H1 (cell line): ENCODE measurements at regions not wholly inside any gene's neighbourhood (a gene's known extent, or its start where the extent isn't known, plus 50 kb on each side); places are given as distances from the start of the nearest gene placed in this dataset.

Experiments
- SRF ChIP-seq: IDR thresholded peaks from 2 replicates; pipeline ENCODE4 v1.6.1; 2011; ENCODE audit warnings: mild to moderate bottlenecking, low read depth, low read length, moderate library complexity
- TF ChIP-seq, protein P1 (sequence below): IDR thresholded peaks from 2 replicates; pipeline ENCODE4 v1.6.1; 2012; ENCODE audit warnings: low read length, inconsistent platforms

- TF ChIP-seq, protein P1, sequence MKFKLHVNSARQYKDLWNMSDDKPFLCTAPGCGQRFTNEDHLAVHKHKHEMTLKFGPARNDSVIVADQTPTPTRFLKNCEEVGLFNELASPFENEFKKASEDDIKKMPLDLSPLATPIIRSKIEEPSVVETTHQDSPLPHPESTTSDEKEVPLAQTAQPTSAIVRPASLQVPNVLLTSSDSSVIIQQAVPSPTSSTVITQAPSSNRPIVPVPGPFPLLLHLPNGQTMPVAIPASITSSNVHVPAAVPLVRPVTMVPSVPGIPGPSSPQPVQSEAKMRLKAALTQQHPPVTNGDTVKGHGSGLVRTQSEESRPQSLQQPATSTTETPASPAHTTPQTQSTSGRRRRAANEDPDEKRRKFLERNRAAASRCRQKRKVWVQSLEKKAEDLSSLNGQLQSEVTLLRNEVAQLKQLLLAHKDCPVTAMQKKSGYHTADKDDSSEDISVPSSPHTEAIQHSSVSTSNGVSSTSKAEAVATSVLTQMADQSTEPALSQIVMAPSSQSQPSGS = no peak
- no peak for TF ChIP-seq SRF
These were observed 62.8 kb upstream of the BCL9 start (continued) for GRCh38 chr1:147478521-147478920.
